ENCODE measurements at regions not wholly inside any gene's neighbourhood (a gene's known extent, or its start where the extent isn't known, plus 50 kb on each side); places are given as distances from the start of the nearest gene placed in this dataset.

DNA sequence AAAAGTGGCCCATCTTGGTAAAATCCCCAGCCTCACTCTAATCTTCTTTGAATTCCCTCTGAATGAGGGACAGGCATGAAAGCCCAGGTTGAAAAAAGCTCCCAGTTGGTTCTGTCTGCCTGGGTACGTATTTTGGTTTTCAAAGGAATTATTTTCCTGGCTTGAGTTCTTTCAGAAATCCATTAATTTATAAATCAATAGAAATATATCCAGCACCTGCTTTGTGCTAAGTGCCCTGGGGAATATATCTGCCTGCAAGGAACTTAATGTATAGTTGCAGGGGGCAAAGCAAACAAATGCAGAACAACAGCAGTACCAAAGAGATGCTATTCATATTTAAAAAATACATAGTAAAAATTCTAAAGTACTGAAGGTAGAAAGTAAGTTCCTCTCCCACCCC, 362.7 kb downstream of the REEP3 start:
- Histone ChIP-seq H3K27me3 (ENCODE audit: control insufficient read depth, insufficient read depth, low read length) (no peaks in the 10 kb centered on the region), H3K4me3 (ENCODE audit: low read length) (no peak overlapping the region), H3K9me3 (replicated peaks; ENCODE audit: control insufficient read depth, low read depth, low read length) (no peaks in the 10 kb centered on the region), H3K4me1 (ENCODE audit: control insufficient read depth, insufficient read depth, low read length) (no peaks in the 10 kb centered on the region), H3K27ac (ENCODE audit: low read length) (no peak overlapping the region), H3K36me3 (ENCODE audit: control insufficient read depth, insufficient read depth, low read length) (no peaks in the 10 kb centered on the region)
- no peak for DNase-seq
- WGBS (ENCODE audit: insufficient coverage): no CpG with 5 or more reads among the region's 1 CpG

GRCh38 chr10:63884426-63884825, 363.2 kb downstream of the REEP3 start:
- Histone ChIP-seq H3K9me3 (replicated peaks; ENCODE audit: control insufficient read depth, low read depth, low read length) (no peaks in the 10 kb centered on the region), H3K36me3 (ENCODE audit: control insufficient read depth, insufficient read depth, low read length) (no peaks in the 10 kb centered on the region), H3K4me1 (ENCODE audit: control insufficient read depth, insufficient read depth, low read length) (no peaks in the 10 kb centered on the region), H3K27me3 (ENCODE audit: control insufficient read depth, insufficient read depth, low read length) (no peaks in the 10 kb centered on the region), H3K27ac (ENCODE audit: low read length) (no peak overlapping the region), H3K4me3 (ENCODE audit: low read length) (no peak overlapping the region)
- DNase-seq: no peak
- WGBS (ENCODE audit: insufficient coverage): no CpG with 5 or more reads among the region's 2 CpGs

DNA sequence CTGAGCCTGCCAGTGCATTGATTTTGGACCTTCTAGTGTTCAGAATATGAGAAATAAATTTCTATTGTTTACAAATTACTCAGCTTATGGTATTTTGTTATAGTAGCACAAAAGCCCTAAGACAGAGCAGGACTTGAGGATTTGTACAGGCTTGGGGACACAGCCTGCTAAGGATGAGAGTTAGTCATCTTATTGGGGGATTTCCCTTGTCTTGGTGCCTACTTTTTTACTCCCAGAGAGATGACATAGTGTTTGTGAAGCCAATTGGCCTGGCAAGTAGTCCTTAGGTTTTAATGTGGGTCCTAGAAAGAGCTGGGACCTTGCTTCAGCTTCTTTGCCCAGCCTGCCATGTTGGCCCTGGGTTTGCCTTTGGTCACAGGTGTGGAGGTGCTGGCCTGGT, 364.0 kb downstream of the REEP3 start:
- H3K27ac ChIP-seq (ENCODE audit: low read length): no peak overlapping the region
- H3K36me3 ChIP-seq (ENCODE audit: control insufficient read depth, insufficient read depth, low read length): no peaks in the 10 kb centered on the region
- no peaks in the 10 kb centered on the region for H3K9me3 ChIP-seq (replicated peaks; ENCODE audit: control insufficient read depth, low read depth, low read length)
- no peak for DNase-seq
- no peaks in the 10 kb centered on the region for H3K27me3 ChIP-seq (ENCODE audit: control insufficient read depth, insufficient read depth, low read length)
- no peaks in the 10 kb centered on the region for H3K4me1 ChIP-seq (ENCODE audit: control insufficient read depth, insufficient read depth, low read length)
- no peak overlapping the region for H3K4me3 ChIP-seq (ENCODE audit: low read length)

GRCh38 chr10:63886281-63887022, 365.3 kb downstream of the REEP3 start:
- WGBS (ENCODE audit: insufficient coverage): 73% methylated on average over 2 of the region's 4 CpGs
- no peak for DNase-seq
- no peak overlapping the region for H3K4me3 ChIP-seq (ENCODE audit: low read length)
- no peak overlapping the region for H3K27ac ChIP-seq (ENCODE audit: low read length)
- H3K4me1 ChIP-seq (ENCODE audit: control insufficient read depth, insufficient read depth, low read length): no peaks in the 10 kb centered on the region
- H3K36me3 ChIP-seq (ENCODE audit: control insufficient read depth, insufficient read depth, low read length): no peaks in the 10 kb centered on the region
- no peaks in the 10 kb centered on the region for H3K27me3 ChIP-seq (ENCODE audit: control insufficient read depth, insufficient read depth, low read length)
- no peaks in the 10 kb centered on the region for H3K9me3 ChIP-seq (replicated peaks; ENCODE audit: control insufficient read depth, low read depth, low read length)

DNA sequence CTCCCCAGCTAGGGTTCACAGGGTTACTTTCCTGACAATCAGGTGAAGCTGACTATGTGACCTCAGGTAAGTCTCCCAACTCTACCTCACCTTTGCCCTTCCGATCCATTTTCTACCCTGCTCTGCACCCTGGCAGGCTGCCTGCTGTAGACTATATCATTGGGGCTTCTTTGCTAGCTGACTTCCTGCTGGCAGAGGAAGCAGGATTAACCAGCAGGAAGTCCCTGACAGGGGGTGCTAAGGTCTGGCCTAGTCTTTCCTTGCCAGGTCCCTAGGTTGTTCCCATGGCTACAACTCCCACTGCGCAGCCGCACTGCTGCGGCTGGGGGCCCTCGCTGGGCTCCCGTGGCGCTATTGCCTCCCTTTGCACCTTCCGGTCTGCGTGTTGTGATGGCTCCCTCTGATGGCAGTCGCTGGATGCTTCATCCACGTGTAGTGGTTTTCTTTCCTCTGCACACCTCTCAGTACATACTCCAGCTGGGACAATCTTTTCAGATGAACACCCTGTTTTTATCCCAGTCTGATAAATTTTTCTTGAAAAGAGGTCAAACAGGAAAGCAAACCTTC, 365.9 kb downstream of the REEP3 start:
- Histone ChIP-seq H3K4me3 (ENCODE audit: low read length) (no peak overlapping the region), H3K27me3 (ENCODE audit: control insufficient read depth, insufficient read depth, low read length) (no peaks in the 10 kb centered on the region), H3K4me1 (ENCODE audit: control insufficient read depth, insufficient read depth, low read length) (no peaks in the 10 kb centered on the region), H3K9me3 (replicated peaks; ENCODE audit: control insufficient read depth, low read depth, low read length) (no peaks in the 10 kb centered on the region), H3K36me3 (ENCODE audit: control insufficient read depth, insufficient read depth, low read length) (no peaks in the 10 kb centered on the region), H3K27ac (ENCODE audit: low read length) (no peak overlapping the region)
- 54% methylated on average over 11 of the region's 11 CpGs for WGBS (ENCODE audit: insufficient coverage)
- DNase-seq: no peak

- WGBS (ENCODE audit: insufficient coverage): 80% methylated on average over 1 of the region's 5 CpGs
- no peaks in the 10 kb centered on the region for H3K27me3 ChIP-seq (ENCODE audit: control insufficient read depth, insufficient read depth, low read length)
- DNase-seq: no peak
- H3K9me3 ChIP-seq (replicated peaks; ENCODE audit: control insufficient read depth, low read depth, low read length): no peaks in the 10 kb centered on the region
- no peaks in the 10 kb centered on the region for H3K36me3 ChIP-seq (ENCODE audit: control insufficient read depth, insufficient read depth, low read length)
- no peak overlapping the region for H3K4me3 ChIP-seq (ENCODE audit: low read length)
- no peaks in the 10 kb centered on the region for H3K4me1 ChIP-seq (ENCODE audit: control insufficient read depth, insufficient read depth, low read length)
- no peak overlapping the region for H3K27ac ChIP-seq (ENCODE audit: low read length)
Measured at GRCh38 chr10:63887600-63888370, 366.6 kb downstream of the REEP3 start.

- no peak overlapping the region for H3K4me3 ChIP-seq (ENCODE audit: low read length)
- H3K27me3 ChIP-seq (ENCODE audit: control insufficient read depth, insufficient read depth, low read length): no peaks in the 10 kb centered on the region
- DNase-seq: peak; percentile 6
- no peaks in the 10 kb centered on the region for H3K4me1 ChIP-seq (ENCODE audit: control insufficient read depth, insufficient read depth, low read length)
- H3K9me3 ChIP-seq (replicated peaks; ENCODE audit: control insufficient read depth, low read depth, low read length): no peaks in the 10 kb centered on the region
- no peaks in the 10 kb centered on the region for H3K36me3 ChIP-seq (ENCODE audit: control insufficient read depth, insufficient read depth, low read length)
- WGBS (ENCODE audit: insufficient coverage): 37% methylated on average over 2 of the region's 4 CpGs
- no peak overlapping the region for H3K27ac ChIP-seq (ENCODE audit: low read length)
Measured at GRCh38 chr10:63889803-63890202, 368.6 kb downstream of the REEP3 start.

DNA sequence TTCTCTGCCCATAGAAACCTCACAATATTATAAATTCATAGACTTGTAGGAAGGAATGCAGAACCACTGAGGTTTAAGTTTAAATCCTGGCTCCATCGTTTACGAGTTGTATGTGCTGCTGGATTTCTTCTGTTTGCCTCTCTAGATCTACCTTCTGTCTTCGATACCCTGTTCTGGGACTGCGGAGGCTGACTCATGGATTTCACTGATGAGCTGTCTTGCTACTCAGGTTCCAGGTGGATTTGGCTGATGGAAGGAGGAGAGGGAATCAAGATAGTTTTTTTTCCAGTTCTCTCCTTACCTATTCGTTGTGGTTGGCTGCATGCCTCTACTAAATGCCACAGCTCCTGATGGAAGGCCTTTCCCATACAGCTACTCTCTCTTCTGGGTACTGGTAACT, 375.8 kb downstream of the REEP3 start:
- no peak overlapping the region for H3K4me3 ChIP-seq (ENCODE audit: low read length)
- no peak for DNase-seq
- no peak overlapping the region for H3K27ac ChIP-seq (ENCODE audit: low read length)
- peaks cover 6% of the 10 kb centered on the region for H3K4me1 ChIP-seq (ENCODE audit: control insufficient read depth, insufficient read depth, low read length)
- no peaks in the 10 kb centered on the region for H3K27me3 ChIP-seq (ENCODE audit: control insufficient read depth, insufficient read depth, low read length)
- no peaks in the 10 kb centered on the region for H3K36me3 ChIP-seq (ENCODE audit: control insufficient read depth, insufficient read depth, low read length)
- 97% methylated on average over 4 of the region's 5 CpGs for WGBS (ENCODE audit: insufficient coverage)
- no peaks in the 10 kb centered on the region for H3K9me3 ChIP-seq (replicated peaks; ENCODE audit: control insufficient read depth, low read depth, low read length)

GRCh38 chr10:63899673-63900300, 378.6 kb downstream of the REEP3 start:
- Histone ChIP-seq H3K36me3 (ENCODE audit: control insufficient read depth, insufficient read depth, low read length) (no peaks in the 10 kb centered on the region), H3K27ac (ENCODE audit: low read length) (no peak overlapping the region), H3K27me3 (ENCODE audit: control insufficient read depth, insufficient read depth, low read length) (no peaks in the 10 kb centered on the region), H3K4me1 (ENCODE audit: control insufficient read depth, insufficient read depth, low read length) (peaks cover 8% of the 10 kb centered on the region), H3K9me3 (replicated peaks; ENCODE audit: control insufficient read depth, low read depth, low read length) (no peaks in the 10 kb centered on the region), H3K4me3 (ENCODE audit: low read length) (no peak overlapping the region)
- WGBS (ENCODE audit: insufficient coverage): no CpG with 5 or more reads among the region's 3 CpGs
- DNase-seq: no peak

GRCh38 chr10:63901228-63901627, 380.0 kb downstream of the REEP3 start:
- WGBS (ENCODE audit: insufficient coverage): 60% methylated on average over 2 of the region's 3 CpGs
- no peak for DNase-seq
- Histone ChIP-seq H3K27me3 (ENCODE audit: control insufficient read depth, insufficient read depth, low read length) (no peaks in the 10 kb centered on the region), H3K4me3 (ENCODE audit: low read length) (no peak overlapping the region), H3K4me1 (ENCODE audit: control insufficient read depth, insufficient read depth, low read length) (peaks cover 8% of the 10 kb centered on the region), H3K36me3 (ENCODE audit: control insufficient read depth, insufficient read depth, low read length) (no peaks in the 10 kb centered on the region), H3K9me3 (replicated peaks; ENCODE audit: control insufficient read depth, low read depth, low read length) (no peaks in the 10 kb centered on the region), H3K27ac (ENCODE audit: low read length) (no peak overlapping the region)
